ENCODE measurements at regions not wholly inside any gene's neighbourhood (a gene's known extent, or its start where the extent isn't known, plus 50 kb on each side); places are given as distances from the start of the nearest gene placed in this dataset.

DNA sequence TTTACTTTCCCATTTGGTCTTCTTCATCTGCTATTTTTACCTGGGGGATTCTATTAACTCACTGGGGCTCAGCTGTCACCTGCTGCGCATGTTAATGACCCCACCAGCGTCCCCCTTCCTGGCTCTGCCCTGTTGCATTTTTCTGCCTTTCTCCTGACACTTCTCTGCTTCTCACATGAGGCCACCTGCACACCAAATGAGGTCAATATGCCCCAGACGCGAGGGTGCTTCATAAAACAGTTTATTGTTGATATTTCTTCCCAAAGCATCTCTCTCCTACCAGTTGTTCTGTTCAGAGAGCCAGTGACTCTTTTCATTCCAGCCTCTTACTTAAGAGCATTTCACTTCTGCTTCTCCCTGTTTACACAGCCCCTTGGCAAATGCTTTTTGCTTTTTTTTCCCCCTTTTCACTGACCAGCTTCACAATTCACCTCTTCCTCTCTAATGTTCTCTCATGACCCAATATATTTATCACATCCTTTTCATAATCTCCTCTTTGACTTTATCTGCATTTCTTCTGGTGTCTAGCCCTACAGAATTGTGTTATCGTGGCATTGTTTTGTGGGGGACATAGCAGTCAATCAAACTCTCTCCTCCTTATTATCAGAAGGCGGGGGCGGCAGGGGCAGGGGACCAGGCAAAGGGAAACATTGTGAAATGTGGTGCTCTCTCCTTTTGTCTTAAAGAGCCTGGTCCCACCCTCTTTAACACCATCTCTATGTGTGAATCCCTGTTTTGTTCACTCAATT, 545.8 kb upstream of the CITED2 start:
- DNase-seq = no peak

DNA sequence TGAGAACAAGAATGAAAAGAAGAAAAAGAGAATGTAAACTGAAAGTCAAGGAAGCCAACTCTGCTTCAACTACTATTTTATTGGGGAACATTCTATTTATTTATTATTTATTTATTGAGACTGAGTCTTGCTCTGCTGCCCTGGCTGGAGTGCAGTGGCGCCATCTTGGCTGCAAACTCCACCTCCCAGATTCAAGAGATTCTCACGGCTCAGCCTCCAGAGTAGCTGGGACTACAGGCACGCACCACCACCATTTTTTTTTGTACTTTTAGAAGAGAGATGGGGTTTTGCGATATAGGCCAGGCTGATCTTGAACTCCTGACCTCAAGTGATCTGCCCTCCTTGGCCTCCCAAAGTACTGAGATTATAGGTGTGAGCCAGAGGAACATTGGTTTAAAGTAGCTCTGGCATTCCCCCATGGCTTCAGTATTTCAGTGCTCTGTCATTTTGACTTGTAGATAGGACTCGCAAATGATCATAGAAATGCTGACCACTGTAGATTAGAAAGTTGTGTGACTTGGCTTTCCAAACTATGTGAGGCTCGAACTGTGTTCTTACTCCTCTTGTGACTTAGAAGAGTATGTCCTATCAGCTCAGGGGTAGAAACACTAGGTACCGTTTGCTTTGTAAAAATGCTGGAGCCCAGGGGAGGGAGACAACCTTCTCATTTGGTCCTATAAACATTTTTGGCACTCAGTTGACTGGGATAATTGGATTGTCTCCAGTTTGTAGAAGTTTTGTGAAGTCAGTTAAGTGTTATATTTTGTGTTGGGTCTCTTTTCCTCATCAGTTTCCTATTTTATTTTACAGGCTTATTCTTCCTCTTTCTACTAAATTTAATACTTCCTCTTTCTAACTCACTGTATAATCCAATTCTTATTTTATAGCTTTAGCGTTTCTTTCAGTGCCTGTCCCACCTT, 544.9 kb upstream of the CITED2 start:
- no peak for DNase-seq

DNA sequence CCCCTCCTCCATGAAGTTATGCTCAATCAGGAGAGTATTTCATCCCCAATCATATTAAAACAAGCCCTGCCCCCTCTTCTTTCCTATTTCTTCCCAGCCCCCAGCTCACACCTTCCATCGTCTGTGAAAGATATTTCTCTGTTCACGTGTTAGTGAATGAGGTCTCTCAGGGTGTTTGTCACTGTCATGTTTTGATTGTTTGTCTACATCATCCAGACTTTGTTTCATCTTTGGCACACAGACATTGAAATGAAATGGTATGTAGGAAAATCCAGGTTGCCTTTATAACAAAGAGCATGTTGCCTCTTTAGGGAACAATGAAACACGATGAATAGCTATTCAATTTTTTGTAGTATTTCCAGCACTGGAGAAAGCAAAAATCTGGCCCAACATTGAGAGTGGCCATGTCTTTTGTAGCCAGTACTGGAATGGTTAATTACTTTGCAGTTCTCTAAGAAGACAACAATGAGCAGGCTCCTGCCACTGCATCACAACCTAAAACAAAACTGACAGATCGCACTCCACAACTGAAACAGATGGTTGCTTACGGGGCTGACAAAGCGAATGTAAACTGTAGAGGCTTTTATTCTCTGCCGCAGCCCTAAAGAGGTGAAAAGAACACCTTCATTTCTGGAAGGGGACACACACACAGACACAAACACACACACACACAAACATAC, 543.6 kb upstream of the CITED2 start:
- peak; percentile 31 for DNase-seq

DNA sequence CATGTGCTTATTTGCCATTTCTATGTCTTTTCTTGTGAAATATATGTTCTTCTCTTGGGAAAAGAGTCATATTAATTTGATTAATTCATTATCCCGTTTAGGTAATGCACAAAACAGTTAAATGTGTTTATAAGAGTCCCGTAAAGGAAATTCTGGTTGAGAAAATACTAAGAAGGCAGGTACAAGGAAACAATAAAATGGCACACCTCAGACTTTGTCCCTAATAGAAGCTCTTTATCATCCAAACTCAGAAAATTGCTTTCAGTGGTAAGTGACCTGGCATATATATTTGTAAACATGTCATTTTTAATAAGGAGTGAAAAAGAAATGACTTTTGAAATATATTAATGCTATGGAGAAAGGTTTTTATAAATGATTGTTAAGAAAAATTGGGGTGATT, 540.5 kb upstream of the CITED2 start:
- DNase-seq = no peak

DNA sequence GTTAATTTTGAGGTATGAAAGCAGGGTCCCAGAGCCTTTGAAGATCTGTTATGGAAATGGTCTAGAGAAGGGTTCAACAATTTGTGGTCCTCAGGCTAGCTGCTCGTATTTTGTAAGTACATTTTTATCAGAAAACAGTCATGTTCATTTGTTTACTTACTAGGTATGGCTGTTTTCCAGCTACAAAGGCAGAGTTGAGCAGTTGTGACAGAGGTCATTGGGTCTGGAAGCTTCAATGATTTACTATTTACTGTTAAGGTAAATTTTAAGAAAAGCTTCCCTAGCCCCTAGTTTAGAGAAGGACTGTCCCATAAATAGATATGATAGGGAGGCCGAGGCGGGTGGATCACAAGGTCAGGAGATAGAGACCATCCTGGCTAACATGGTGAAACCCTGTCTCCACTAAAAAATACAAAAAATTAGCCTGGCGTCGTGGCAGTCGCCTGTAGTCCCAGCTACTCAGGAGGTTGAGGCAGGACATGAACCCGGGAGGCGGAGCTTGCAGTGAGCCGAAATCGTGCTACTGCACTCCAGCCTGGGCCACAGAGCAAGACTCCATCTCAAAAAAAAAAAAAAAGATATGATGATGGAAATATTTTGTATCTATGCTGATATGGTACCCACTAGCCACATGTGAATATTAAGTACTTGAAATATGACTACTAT, 538.4 kb upstream of the CITED2 start:
- DNase-seq = no peak

DNA sequence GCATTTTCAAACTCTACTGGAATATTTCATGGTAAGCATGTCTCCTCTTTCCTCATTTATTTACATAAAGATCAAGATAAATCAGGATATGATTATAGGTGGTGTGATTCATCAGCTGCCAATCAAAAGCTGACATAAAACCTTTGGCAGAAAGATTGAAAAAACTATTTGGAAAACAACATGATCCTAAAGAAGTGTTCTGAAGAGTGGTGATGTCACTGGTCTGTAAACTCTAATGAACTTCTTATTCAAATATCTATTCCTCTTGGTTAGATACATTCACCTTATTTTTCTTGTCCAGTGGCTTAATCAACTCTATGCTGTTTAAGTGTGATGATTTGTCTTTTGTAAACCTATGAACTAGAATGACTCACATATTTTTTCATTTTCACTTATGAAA, 535.5 kb upstream of the CITED2 start:
- no peak for DNase-seq

DNA sequence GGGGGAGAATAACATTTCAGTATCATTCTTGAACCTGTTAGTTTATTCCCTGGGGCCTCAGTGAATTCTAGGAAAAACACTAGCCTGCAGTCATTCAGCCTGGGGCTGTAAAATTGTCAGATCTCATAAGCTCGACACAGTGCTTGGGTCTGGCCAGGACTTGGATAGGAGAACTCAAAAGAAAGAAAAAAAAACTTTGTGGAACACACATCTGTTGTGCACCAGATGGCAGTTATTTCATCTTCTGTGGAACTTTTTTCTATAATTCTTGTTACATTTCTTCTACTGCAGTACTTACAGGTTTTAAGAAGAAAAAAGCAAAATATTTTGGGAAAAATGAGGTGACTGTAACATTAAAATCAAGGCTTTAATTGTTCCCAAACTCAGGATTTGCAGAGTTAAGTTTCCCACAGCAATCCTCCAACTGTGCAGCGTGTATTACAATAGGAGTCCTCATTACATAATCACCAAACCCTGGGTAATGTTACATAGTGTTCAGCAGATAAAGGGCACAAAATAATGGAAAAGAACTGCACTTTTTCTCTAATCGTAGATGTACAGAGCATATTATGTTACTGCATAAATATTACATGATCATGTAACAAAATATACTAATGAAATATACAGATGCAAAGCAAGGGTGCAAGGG, 531.1 kb upstream of the CITED2 start:
- DNase-seq = no peak

DNA sequence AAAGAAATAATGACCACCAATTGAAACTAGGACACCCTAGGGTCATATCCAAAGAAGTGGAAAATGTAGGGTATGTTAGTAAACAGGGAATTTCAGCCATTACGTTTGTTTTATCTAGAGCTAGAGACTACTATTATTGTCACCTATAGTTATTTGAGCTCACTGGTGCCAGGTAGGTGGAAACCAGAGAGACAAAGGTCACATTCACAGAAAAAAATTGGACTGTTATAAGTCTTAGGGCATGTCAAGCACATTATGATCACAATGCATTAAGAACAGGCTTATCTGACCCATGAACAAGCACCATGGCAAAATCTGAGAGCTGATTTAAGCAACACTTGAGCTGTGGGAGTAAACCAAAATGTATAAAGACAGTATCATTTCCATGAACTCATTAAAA, 530.1 kb upstream of the CITED2 start:
- DNase-seq = no peak

DNA sequence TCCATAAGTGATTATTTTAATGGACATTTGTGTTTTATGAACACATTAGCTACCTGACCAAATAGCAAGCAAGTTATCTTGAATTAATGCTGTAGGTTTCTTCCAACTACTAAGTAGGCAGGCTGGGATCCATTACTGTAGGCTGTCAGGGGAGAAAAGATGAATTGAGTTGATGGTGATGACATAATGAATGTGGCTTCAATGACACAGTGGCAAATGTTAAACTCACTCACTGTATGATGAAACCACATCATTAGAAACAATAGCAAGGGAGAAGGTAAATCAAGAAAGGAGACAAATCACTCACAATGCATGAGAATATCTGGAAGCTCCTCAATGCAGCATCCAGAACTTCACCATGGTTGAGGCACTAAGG, 529.7 kb upstream of the CITED2 start:
- no peak for DNase-seq

DNA sequence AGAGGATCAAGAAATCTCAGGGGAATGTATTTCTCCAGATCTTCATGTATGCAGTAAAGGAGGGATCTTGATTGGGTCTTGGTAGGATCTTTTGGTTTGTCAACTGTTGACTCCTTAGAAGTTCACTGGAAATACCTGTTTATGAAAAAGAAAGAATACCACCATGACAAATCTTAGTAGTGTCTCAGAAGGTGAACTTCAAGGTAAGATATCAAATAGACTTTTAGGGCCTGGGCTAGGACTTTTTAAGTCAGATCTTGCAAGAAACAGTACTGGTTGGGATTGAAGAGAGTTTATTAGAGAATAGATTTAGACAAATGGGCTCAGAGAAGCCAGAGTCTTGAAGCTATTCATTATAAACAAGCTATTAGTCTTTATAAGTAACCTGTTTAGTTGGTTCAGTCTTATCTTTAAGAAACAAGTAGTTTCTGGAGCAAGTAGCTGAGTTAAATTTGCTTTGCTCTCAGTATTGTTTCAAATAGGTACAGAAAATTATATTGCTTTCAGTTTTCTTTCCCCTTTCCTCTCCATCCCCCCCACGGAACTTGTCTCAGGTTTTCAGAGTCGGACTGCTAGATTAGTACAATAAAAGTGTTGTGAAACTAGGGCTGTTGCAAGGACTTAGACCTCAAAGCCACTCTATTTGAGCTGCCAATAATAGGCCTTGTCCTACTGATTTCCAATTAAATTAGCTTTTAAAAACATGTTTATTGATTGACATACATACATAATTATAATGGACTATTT, 529.1 kb upstream of the CITED2 start:
- DNase-seq = no peak

DNA sequence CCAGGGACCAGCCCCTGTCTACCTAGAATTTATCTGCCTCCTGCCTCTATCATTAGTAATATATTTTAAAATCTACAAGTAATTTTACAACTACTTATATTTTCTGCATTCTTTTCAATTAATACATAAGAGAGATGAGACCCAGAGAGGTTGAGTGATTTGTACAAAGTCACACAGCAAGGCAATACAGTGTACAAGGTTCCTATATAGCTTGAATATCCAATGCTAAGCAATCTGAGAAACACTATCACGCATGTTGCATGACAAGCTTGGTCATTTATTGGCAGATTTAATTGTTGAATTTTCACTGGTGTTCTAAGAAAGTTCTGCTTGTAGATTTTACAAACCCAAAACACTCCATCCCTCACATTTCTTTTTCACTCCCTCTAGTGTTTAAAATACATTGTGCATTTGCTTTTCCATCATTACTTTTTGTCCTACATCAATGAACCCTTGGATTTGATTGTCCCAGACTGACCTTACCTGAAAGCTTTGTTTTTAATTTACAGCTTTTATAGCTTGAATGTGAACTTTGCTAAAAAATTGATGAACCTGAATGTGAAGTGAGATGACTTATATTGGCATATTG, 520.9 kb upstream of the CITED2 start:
- DNase-seq = no peak

DNA sequence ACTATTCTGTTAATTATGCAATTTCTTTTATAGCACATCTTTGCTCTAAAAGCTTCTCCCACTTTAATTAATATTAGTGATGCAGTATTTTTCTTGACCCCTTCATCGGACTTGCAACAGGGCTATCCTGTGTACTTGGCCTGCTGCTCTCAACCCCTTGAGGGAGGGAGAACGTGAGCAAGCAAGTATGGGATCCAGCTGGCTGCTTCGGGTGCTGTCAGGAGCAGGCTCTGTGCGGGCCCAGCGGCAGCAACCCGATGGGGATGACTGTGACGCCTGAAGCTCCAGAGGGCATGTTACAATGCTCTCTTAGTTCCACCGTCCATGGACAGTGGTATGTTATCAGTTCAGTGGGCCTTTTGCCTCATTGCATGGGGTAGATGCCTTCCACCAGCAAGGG, 519.8 kb upstream of the CITED2 start:
- no peak for DNase-seq

DNA sequence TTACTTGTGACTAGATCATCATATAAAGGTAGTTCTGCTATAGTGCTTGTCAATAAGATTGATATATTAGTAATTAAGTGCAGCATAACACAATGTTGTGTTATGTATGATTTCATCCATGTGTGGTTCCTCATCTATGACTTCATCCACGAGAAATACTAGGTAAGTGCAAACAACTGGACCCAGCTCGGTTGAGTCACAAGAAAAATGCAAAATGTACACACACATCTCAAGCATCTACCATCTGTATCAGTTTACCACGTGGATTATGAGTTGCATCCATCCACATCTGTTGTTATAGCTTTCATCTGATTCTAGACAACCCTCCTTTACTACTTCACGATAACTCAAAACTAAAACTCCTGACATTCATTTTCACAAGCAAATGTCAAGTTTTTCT, 517.0 kb upstream of the CITED2 start:
- DNase-seq = no peak

DNA sequence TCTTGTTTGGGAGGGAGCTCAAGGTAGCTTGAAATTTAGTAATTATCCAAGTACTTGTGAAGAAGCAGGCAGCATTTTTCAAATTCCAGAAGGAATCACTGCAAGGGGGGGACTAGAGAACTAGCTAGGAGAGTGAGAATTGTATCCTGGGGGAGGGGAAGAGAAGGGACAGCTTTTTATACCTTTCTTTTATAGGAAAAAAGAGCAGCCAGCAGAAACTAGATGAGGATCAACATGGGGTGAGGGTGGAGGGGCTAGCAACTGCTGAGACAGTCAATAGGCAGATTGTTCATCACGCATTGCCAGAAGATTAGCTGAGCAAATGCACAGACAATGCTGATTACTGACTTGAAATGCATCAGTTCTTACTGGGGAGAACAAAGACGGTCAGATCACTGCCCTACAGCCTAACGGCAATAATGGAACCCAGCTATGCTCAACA, 514.3 kb upstream of the CITED2 start:
- peak; percentile 59 for DNase-seq

DNA sequence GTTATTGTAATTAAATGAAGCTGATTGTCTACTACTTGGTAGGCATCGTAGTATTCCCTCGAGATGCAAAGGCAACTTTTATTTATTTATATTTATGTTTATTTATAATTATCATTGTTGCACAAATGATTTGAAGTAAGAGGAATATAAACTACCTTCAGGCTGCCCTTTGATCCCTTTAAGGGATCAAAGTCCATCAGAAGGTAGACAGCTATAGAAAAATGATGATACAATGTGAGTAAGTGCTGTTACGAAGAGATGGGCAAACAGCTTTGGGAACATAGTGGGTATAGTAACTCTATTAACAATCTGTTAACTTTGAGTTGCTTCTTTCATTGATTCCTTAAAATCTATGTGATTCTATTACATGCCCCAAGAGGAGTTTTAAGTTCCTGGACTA, 512.8 kb upstream of the CITED2 start:
- DNase-seq = no peak

DNA sequence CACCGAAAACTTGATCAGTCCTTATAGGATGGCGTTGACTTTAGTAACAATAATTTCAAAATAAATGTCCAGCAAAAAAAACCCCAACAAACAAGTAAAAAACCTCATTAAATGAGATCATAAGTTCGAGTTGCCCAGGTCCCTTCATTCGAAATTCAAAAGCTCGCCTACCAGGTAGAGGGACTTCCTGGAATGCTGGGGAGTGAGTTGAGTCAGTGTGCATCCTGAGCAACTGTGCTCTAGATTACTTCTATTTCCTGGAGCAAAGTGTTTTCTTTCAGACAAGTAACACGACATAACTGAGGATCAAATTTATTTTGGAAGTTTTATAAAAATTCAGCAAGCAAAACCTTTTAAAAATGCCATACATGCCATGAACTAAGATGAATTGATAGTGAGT, 511.9 kb upstream of the CITED2 start:
- DNase-seq = no peak

DNA sequence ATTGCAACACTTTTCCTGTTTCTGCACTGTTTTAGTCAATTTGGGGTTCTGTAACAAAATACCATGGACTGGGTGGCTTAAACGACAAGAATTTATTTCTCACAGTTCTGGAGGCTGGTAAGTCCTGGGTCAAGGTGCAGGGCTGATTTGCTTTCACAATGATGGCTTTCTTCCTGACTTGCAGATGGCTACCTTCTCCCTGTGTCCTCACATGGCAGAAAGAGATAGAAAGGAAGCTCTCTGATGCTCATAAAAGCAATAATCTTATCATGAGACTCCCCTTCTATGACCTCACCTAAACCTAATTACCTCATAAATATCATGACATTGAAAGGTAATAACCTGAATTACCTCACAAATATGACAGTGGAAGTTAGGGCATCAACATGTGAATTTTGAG, 511.5 kb upstream of the CITED2 start:
- no peak for DNase-seq

DNA sequence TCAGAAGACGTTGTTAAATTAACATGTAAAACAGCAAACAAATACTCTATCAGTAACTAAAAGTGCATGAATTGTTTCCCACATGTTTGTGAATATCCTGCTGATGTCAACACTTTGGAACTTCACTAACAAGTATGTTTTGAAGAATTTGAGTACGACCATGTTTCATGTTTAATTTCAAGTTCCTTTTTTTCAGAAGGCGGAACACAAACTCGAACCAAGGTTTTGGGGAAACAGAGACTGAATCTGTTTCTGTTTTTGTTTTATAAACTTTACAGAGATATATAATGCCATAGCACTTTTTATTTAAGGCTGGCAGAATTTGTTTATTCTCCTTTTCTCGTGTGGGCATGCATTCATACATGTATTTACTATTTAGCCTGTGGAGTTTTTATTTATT, 509.3 kb upstream of the CITED2 start:
- DNase-seq = no peak

DNA sequence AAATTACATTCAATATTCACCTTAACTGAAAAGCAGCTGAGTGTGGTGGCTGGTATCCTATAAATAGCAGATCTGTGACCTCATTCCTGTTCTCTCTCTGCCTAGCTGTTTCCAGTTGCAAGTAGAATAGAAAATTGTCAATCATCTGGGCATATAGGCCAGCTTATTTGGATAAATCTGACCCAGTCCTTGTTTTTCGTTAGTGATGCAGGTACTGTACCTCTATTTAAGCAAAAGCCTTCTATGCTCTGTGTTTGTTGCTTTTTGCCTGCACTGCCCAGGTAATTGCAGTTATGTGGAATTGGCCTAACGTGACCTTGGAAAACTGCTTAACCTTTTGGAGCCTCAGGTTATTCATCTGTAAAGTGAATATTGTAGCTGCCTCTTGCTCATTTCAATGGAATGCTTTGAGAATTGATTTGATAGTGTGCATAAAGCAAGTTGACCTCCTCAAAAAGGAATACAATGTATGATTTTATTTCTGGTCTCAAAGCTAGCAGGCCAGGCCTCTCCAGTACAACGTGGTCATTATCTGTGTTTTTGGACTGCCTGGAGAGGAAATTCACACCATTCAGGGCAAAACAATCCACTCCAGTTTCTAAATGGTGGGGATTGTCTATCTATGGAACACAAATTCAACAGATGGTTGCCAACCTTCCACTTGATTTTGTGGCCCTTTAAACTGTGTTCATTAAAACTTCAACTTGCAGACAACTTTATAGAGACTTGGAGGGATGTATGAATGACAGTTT, 508.7 kb upstream of the CITED2 start:
- DNase-seq = peak; percentile 47

DNA sequence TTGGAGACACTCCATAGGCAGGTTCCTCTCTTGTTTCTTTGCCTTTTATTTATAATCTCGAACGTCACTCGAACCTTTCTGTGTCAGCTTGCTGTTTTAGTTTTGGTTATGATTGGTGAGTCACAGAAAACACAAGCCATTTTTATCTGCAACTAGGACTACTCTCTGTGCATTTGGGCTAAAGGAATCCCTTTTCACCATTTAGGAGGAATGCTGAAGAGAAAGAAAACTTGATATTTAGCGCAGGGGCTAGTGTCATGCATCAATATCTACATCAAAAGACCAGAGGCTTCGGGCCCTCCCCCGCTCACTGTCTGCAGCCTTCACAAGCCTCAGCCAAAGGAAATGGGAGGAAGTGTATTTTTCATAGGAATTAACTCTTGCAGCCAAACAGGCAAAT, 507.8 kb upstream of the CITED2 start:
- peak; percentile 17 for DNase-seq

DNA sequence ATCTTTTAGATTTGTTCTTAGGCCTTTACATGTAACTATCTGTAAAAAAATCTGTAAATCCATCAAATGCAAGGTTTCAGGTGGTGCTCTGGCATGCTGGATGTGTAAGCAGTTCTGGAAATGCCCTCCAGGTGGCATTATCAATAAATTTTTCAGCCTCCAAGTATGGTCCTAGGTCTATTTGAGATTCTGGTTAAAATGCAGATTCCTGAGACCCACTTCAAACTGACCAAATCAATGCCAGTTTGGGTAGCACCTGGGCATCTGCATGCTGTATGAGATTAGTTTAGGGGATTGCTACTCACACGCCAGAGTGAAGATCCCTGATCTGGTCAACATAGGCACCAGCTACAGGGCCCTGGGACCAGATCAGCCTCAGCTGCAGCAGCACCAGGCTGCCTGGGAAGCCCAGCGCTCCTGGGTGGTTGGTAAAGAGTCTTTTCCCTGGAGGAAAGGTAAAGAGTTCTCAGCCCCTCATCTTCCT, 507.3 kb upstream of the CITED2 start:
- peak; percentile 63 for DNase-seq

Measured in NCI-H345 (cell line).